ENCODE measurements at regions not wholly inside any gene's neighbourhood (a gene's known extent, or its start where the extent isn't known, plus 50 kb on each side); places are given as distances from the start of the nearest gene placed in this dataset.

- WGBS (ENCODE audit: extremely low coverage, insufficient coverage, low lambda C conversion rate) = no CpG with 5 or more reads among the region's 5 CpGs
- DNase-seq = no peak
- H3K23ac ChIP-seq (ENCODE audit: low read length) = no peak overlapping the region
- H4K5ac ChIP-seq (ENCODE audit: low read length) = no peak overlapping the region
- H2BK5ac ChIP-seq (ENCODE audit: low read length) = no peak overlapping the region
- no peaks in the 10 kb centered on the region for H3K27me3 ChIP-seq (ENCODE audit: insufficient read depth, low read length, poor library complexity)
- no peak overlapping the region for H4K8ac ChIP-seq (ENCODE audit: low read depth, low read length)
- H3K4me1 ChIP-seq (ENCODE audit: control insufficient read depth, low read depth, low read length) = no peaks in the 10 kb centered on the region
- H2BK15ac ChIP-seq (replicated peaks; ENCODE audit: low read depth) = no peak overlapping the region
- H2AK5ac ChIP-seq (ENCODE audit: low read length) = no peak overlapping the region
- H3K9ac ChIP-seq (ENCODE audit: low read length) = no peak overlapping the region
- H3K18ac ChIP-seq (ENCODE audit: low read length) = no peak overlapping the region
- no peaks in the 10 kb centered on the region for H3K79me1 ChIP-seq (ENCODE audit: low read length)
- H3K4me2 ChIP-seq (ENCODE audit: low read length) = no peak overlapping the region
- no peak overlapping the region for H3K4me3 ChIP-seq (ENCODE audit: low read length)
- no peak overlapping the region for H3K56ac ChIP-seq (ENCODE audit: low read length)
- H3K79me2 ChIP-seq (ENCODE audit: control insufficient read depth, insufficient read depth, low read length) = no peaks in the 10 kb centered on the region
- H3K4ac ChIP-seq (ENCODE audit: low read depth, low read length) = no peak overlapping the region
- no peaks in the 10 kb centered on the region for H3K36me3 ChIP-seq (ENCODE audit: control insufficient read depth, insufficient read depth, low read length)
- H2BK120ac ChIP-seq (ENCODE audit: low read depth, low read length) = no peak overlapping the region
- no peak overlapping the region for H3K27ac ChIP-seq (ENCODE audit: low read depth, low read length)
Measured at GRCh38 chr7:25615593-25615992, 387.3 kb upstream of the NPVF start.

GRCh38 chr7:25617214-25617613 is 388.9 kb upstream of the NPVF start:
- Histone ChIP-seq H3K56ac (ENCODE audit: low read length) (no peak overlapping the region), H4K8ac (ENCODE audit: low read depth, low read length) (no peak overlapping the region), H3K79me1 (ENCODE audit: low read length) (no peaks in the 10 kb centered on the region), H2BK120ac (ENCODE audit: low read depth, low read length) (no peak overlapping the region), H3K27me3 (ENCODE audit: insufficient read depth, low read length, poor library complexity) (no peaks in the 10 kb centered on the region), H2BK5ac (ENCODE audit: low read length) (no peak overlapping the region), H2AK5ac (ENCODE audit: low read length) (no peak overlapping the region), H2BK15ac (replicated peaks; ENCODE audit: low read depth) (no peak overlapping the region), H3K4me3 (ENCODE audit: low read length) (no peak overlapping the region), H3K9ac (ENCODE audit: low read length) (no peak overlapping the region), H3K79me2 (ENCODE audit: control insufficient read depth, insufficient read depth, low read length) (no peaks in the 10 kb centered on the region), H3K4ac (ENCODE audit: low read depth, low read length) (no peak overlapping the region), H4K5ac (ENCODE audit: low read length) (no peak overlapping the region), H3K27ac (ENCODE audit: low read depth, low read length) (no peak overlapping the region), H3K4me2 (ENCODE audit: low read length) (no peak overlapping the region), H3K4me1 (ENCODE audit: control insufficient read depth, low read depth, low read length) (no peaks in the 10 kb centered on the region), H3K23ac (ENCODE audit: low read length) (no peak overlapping the region), H3K36me3 (ENCODE audit: control insufficient read depth, insufficient read depth, low read length) (no peaks in the 10 kb centered on the region), H3K18ac (ENCODE audit: low read length) (no peak overlapping the region)
- DNase-seq = no peak
- WGBS (ENCODE audit: extremely low coverage, insufficient coverage, low lambda C conversion rate) = no CpG with 5 or more reads among the region's 4 CpGs

DNA sequence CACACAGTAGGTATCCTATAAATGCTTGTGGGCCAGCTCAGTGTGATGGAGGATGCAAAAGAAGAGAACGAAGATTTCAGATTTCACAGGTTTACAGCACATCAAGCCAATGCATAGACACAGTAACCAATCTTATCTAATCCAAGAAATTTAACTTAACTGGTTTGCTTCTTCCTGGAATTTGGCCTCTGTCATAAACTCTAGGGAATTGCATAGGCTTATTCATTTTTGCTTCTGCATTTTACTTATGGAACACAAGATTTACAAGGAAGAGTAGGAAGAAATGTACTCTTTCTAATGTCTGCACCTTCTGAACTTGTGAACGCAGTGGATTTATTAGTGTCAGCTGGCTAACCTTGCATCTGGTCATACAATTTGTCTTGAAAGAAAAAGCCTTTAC is 389.4 kb upstream of the NPVF start:
- no CpG with 5 or more reads among the region's 2 CpGs for WGBS (ENCODE audit: extremely low coverage, insufficient coverage, low lambda C conversion rate)
- Histone ChIP-seq H3K4ac (ENCODE audit: low read depth, low read length) (no peak overlapping the region), H3K27me3 (ENCODE audit: insufficient read depth, low read length, poor library complexity) (no peaks in the 10 kb centered on the region), H2BK15ac (replicated peaks; ENCODE audit: low read depth) (no peak overlapping the region), H3K4me2 (ENCODE audit: low read length) (no peak overlapping the region), H3K9ac (ENCODE audit: low read length) (no peak overlapping the region), H4K8ac (ENCODE audit: low read depth, low read length) (no peak overlapping the region), H3K79me2 (ENCODE audit: control insufficient read depth, insufficient read depth, low read length) (no peaks in the 10 kb centered on the region), H3K79me1 (ENCODE audit: low read length) (no peaks in the 10 kb centered on the region), H3K27ac (ENCODE audit: low read depth, low read length) (no peak overlapping the region), H2BK5ac (ENCODE audit: low read length) (no peak overlapping the region), H4K5ac (ENCODE audit: low read length) (no peak overlapping the region), H3K36me3 (ENCODE audit: control insufficient read depth, insufficient read depth, low read length) (no peaks in the 10 kb centered on the region), H3K4me1 (ENCODE audit: control insufficient read depth, low read depth, low read length) (no peaks in the 10 kb centered on the region), H2AK5ac (ENCODE audit: low read length) (no peak overlapping the region), H3K23ac (ENCODE audit: low read length) (no peak overlapping the region), H3K56ac (ENCODE audit: low read length) (no peak overlapping the region), H3K18ac (ENCODE audit: low read length) (no peak overlapping the region), H2BK120ac (ENCODE audit: low read depth, low read length) (no peak overlapping the region), H3K4me3 (ENCODE audit: low read length) (no peak overlapping the region)
- DNase-seq = no peak

- Histone ChIP-seq H3K18ac (ENCODE audit: low read length) (no peak overlapping the region), H4K8ac (ENCODE audit: low read depth, low read length) (no peak overlapping the region), H3K36me3 (ENCODE audit: control insufficient read depth, insufficient read depth, low read length) (no peaks in the 10 kb centered on the region), H3K79me1 (ENCODE audit: low read length) (no peaks in the 10 kb centered on the region), H2BK15ac (replicated peaks; ENCODE audit: low read depth) (no peak overlapping the region), H3K23ac (ENCODE audit: low read length) (no peak overlapping the region), H3K27me3 (ENCODE audit: insufficient read depth, low read length, poor library complexity) (no peaks in the 10 kb centered on the region), H3K56ac (ENCODE audit: low read length) (no peak overlapping the region), H4K5ac (ENCODE audit: low read length) (no peak overlapping the region), H2AK5ac (ENCODE audit: low read length) (no peak overlapping the region), H3K4me1 (ENCODE audit: control insufficient read depth, low read depth, low read length) (no peaks in the 10 kb centered on the region), H3K27ac (ENCODE audit: low read depth, low read length) (no peak overlapping the region), H3K9ac (ENCODE audit: low read length) (no peak overlapping the region), H2BK120ac (ENCODE audit: low read depth, low read length) (no peak overlapping the region), H3K4me3 (ENCODE audit: low read length) (no peak overlapping the region), H2BK5ac (ENCODE audit: low read length) (no peak overlapping the region), H3K4me2 (ENCODE audit: low read length) (no peak overlapping the region), H3K79me2 (ENCODE audit: control insufficient read depth, insufficient read depth, low read length) (no peaks in the 10 kb centered on the region), H3K4ac (ENCODE audit: low read depth, low read length) (no peak overlapping the region)
- DNase-seq = no peak
- no CpG with 5 or more reads among the region's 2 CpGs for WGBS (ENCODE audit: extremely low coverage, insufficient coverage, low lambda C conversion rate)
Measured at GRCh38 chr7:25619381-25619780, 391.1 kb upstream of the NPVF start.

GRCh38 chr7:25619963-25620799 is 391.9 kb upstream of the NPVF start:
- no CpG with 5 or more reads among the region's 8 CpGs for WGBS (ENCODE audit: extremely low coverage, insufficient coverage, low lambda C conversion rate)
- Histone ChIP-seq H2AK5ac (ENCODE audit: low read length) (no peak overlapping the region), H3K27ac (ENCODE audit: low read depth, low read length) (no peak overlapping the region), H3K9ac (ENCODE audit: low read length) (no peak overlapping the region), H3K18ac (ENCODE audit: low read length) (no peak overlapping the region), H2BK120ac (ENCODE audit: low read depth, low read length) (no peak overlapping the region), H3K27me3 (ENCODE audit: insufficient read depth, low read length, poor library complexity) (no peaks in the 10 kb centered on the region), H2BK15ac (replicated peaks; ENCODE audit: low read depth) (no peak overlapping the region), H3K4me2 (ENCODE audit: low read length) (no peak overlapping the region), H3K79me1 (ENCODE audit: low read length) (no peaks in the 10 kb centered on the region), H3K4ac (ENCODE audit: low read depth, low read length) (no peak overlapping the region), H3K36me3 (ENCODE audit: control insufficient read depth, insufficient read depth, low read length) (no peaks in the 10 kb centered on the region), H3K23ac (ENCODE audit: low read length) (no peak overlapping the region), H2BK5ac (ENCODE audit: low read length) (no peak overlapping the region), H3K56ac (ENCODE audit: low read length) (no peak overlapping the region), H3K4me1 (ENCODE audit: control insufficient read depth, low read depth, low read length) (no peaks in the 10 kb centered on the region), H3K4me3 (ENCODE audit: low read length) (no peak overlapping the region), H3K79me2 (ENCODE audit: control insufficient read depth, insufficient read depth, low read length) (no peaks in the 10 kb centered on the region), H4K8ac (ENCODE audit: low read depth, low read length) (no peak overlapping the region), H4K5ac (ENCODE audit: low read length) (no peak overlapping the region)
- peak; percentile 4 for DNase-seq

DNA sequence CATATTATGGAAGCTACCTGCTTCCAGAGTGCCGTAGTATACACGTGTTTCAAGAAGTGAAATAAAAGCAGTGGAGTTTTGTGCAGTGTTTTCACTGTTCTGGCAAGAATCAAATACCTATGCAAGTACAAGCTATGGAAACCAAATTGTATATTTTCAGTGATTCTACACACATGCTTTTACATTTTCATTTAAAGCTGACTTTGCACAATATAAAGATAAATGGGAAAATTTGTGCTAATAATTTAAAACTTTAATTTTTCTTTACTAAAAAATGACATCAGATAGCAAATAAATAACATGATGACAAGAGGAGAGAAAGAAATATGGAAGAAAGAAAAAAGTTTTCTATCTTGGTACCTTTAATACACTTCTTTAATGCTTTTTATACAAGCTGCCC is 393.7 kb upstream of the NPVF start:
- DNase-seq = no peak
- no peak overlapping the region for H2BK5ac ChIP-seq (ENCODE audit: low read length)
- H4K8ac ChIP-seq (ENCODE audit: low read depth, low read length) = no peak overlapping the region
- no peak overlapping the region for H3K23ac ChIP-seq (ENCODE audit: low read length)
- no peak overlapping the region for H3K4ac ChIP-seq (ENCODE audit: low read depth, low read length)
- H3K79me2 ChIP-seq (ENCODE audit: control insufficient read depth, insufficient read depth, low read length) = no peaks in the 10 kb centered on the region
- no peak overlapping the region for H3K4me3 ChIP-seq (ENCODE audit: low read length)
- no peak overlapping the region for H3K27ac ChIP-seq (ENCODE audit: low read depth, low read length)
- H2BK15ac ChIP-seq (replicated peaks; ENCODE audit: low read depth) = no peak overlapping the region
- no peaks in the 10 kb centered on the region for H3K79me1 ChIP-seq (ENCODE audit: low read length)
- H3K27me3 ChIP-seq (ENCODE audit: insufficient read depth, low read length, poor library complexity) = no peaks in the 10 kb centered on the region
- H2BK120ac ChIP-seq (ENCODE audit: low read depth, low read length) = no peak overlapping the region
- H4K5ac ChIP-seq (ENCODE audit: low read length) = no peak overlapping the region
- no peaks in the 10 kb centered on the region for H3K4me1 ChIP-seq (ENCODE audit: control insufficient read depth, low read depth, low read length)
- H3K18ac ChIP-seq (ENCODE audit: low read length) = no peak overlapping the region
- H2AK5ac ChIP-seq (ENCODE audit: low read length) = no peak overlapping the region
- H3K36me3 ChIP-seq (ENCODE audit: control insufficient read depth, insufficient read depth, low read length) = no peaks in the 10 kb centered on the region
- no peak overlapping the region for H3K9ac ChIP-seq (ENCODE audit: low read length)
- no peak overlapping the region for H3K56ac ChIP-seq (ENCODE audit: low read length)
- no CpG with 5 or more reads among the region's 2 CpGs for WGBS (ENCODE audit: extremely low coverage, insufficient coverage, low lambda C conversion rate)
- H3K4me2 ChIP-seq (ENCODE audit: low read length) = no peak overlapping the region
